Hematopoietic multipotent progenitor cell treated with erythropoietin and hydrocortisone succinate and interleukin-3 and kit ligand, for 15 days (in vitro differentiated cells): ENCODE measurements at regions not wholly inside any gene's neighbourhood (a gene's known extent, or its start where the extent isn't known, plus 50 kb on each side); places are given as distances from the start of the nearest gene placed in this dataset.
"Not testable (repeated sequence)": the region's sequence is repeated elsewhere in the genome, so short reads cannot be mapped to it uniquely, and the experiment has no call there.

Experiments used
- DNase-seq: peaks from one replicate; pipeline ENCODE4 v3.0.0-alpha.2; 2015; ENCODE audit warnings: low spot score

GRCh38 chr4:148868191-148868590, 426.0 kb upstream of the NR3C2 start:
- DNase-seq, result no peak

GRCh38 chr4:148866666-148867065, 424.5 kb upstream of the NR3C2 start:
- DNase-seq, result no peak

DNA sequence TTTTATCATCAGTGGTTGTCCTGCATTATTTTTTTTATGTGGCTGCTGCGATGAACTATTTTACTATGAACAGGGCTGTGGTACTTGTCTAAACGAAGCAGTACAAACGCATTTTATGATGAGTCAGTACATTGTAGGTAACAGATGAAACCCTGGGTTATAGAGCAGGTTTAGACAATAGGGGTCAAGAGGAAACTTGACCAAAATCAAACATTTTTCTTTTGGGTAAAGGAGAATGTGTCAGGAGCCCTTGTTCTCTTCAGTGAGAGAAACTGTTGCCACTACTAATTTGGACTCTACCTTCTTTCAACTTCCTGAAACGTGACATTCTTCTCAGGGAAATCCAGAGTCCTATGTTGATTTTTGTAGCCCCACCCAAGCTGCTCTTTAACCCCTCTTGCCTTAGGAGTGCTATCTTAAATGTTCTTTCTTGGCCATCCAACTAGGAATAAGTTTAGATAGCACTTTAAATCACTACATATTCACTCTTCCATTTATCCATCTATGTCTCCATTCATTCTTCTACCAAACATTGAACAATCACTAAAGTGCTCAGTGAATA, 415.8 kb upstream of the NR3C2 start:
- DNase-seq, result no peak

- DNase-seq, result no peak
These were observed 415.2 kb upstream of the NR3C2 start for GRCh38 chr4:148857239-148857972.

- no peak for DNase-seq
These were observed 412.0 kb upstream of the NR3C2 start for GRCh38 chr4:148854203-148854602.

- DNase-seq, result no peak
These were observed 410.0 kb upstream of the NR3C2 start for GRCh38 chr4:148852092-148852699.

- no peak for DNase-seq
These were observed 408.2 kb upstream of the NR3C2 start for GRCh38 chr4:148850257-148850995.

- no peak for DNase-seq
These were observed 407.4 kb upstream of the NR3C2 start for GRCh38 chr4:148849581-148849980.

DNA sequence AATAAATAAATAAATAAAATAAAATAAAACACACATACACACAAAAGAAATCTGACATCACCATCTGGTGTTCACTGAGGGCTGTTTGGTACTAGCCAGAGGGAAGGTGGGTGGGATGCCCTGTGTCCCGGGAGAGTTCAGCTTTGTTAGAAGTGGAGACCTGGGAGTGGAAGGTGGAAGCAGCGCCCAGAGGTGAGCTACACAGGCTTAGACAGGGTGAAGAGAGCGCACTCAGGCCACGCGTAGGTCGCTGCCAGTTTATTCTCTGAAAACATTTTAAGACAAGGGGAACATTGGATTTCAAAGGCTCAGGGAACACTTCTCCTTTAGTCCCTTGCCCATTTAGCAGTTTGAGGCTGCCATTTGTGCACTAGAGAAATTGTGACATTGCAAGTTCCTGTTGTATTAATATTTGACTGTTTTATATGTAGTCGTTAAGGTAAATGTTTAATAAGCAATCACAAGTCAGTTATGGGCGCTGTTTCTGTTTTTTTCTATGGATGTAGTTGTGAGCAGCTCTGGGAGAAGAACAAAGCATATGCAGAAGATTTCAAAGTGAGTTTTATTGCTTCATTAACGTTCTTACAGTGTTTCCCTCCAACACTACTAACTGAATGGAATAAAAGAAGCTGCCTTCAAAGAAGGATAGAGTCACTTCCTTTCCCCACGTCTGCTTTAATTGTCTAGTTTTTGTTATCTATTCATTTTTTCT, 405.5 kb upstream of the NR3C2 start:
- DNase-seq, result no peak

GRCh38 chr4:148845609-148846008, 403.4 kb upstream of the NR3C2 start:
- no peak for DNase-seq

DNA sequence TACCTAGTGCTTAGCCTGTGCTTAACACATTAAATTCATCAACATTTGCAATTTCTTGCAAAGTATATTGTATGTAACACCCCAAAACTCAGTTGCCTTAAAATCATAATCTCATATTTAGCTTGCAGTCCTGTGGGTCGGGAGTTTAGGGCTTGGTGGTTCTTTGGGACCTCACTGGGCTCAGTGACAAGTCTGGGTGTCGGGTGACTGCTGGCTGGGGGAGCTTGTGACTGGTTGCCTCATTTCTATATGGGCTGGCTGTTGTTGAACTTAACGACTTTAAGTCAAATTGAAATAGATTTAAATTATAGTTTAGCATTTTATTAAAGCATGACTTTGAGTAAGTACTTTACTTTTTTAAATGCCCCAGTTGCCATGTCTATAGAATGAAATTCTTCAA, 401.4 kb upstream of the NR3C2 start:
- DNase-seq, result no peak

GRCh38 chr4:148842843-148843242, 400.6 kb upstream of the NR3C2 start:
- no peak for DNase-seq

DNA sequence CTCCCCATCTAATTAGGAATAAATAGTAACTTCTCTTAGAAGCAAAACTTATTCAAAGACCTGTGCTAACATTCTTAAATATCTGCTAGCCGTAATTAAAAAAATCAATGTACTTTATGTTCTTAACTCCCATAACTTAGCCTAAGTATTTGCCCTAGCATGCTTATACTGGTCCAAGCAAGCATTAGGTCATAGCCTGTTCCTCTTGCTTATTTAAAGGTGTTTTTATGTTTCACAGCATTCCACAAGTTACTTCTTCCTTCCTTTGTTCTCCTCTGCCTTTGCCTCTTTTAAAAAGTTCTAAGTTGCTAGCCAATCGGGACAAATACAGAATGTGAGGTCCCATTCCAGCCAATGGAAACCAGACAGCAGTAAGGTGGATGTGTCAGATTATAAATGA, 395.4 kb upstream of the NR3C2 start:
- DNase-seq, result not testable (repeated sequence)

- DNase-seq, result no peak
These were observed 392.8 kb upstream of the NR3C2 start for GRCh38 chr4:148834804-148835631.

- no peak for DNase-seq
These were observed 389.7 kb upstream of the NR3C2 start for GRCh38 chr4:148831945-148832344.

- DNase-seq, result no peak
These were observed 386.1 kb upstream of the NR3C2 start for GRCh38 chr4:148828291-148828690.

DNA sequence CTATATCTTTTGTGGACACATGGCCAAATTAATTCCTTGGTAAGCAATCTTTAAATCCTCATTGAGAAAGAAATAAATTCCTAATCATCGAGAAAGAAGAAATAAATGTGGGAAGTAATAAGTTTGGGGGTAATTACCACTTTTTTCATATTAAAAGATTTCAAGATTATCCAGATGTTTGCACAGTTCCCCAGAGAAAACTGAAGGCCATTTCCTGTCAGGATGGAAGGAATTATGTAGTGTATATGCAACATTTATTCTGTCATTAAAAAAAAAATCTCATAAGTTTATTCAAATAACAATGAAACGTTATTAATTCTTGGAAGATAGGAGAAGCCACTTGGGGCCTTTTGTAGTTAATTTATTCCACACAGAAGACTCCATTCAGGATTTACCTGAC, 385.6 kb upstream of the NR3C2 start:
- DNase-seq, result no peak

- no peak for DNase-seq
These were observed 381.2 kb upstream of the NR3C2 start for GRCh38 chr4:148823419-148823769.

DNA sequence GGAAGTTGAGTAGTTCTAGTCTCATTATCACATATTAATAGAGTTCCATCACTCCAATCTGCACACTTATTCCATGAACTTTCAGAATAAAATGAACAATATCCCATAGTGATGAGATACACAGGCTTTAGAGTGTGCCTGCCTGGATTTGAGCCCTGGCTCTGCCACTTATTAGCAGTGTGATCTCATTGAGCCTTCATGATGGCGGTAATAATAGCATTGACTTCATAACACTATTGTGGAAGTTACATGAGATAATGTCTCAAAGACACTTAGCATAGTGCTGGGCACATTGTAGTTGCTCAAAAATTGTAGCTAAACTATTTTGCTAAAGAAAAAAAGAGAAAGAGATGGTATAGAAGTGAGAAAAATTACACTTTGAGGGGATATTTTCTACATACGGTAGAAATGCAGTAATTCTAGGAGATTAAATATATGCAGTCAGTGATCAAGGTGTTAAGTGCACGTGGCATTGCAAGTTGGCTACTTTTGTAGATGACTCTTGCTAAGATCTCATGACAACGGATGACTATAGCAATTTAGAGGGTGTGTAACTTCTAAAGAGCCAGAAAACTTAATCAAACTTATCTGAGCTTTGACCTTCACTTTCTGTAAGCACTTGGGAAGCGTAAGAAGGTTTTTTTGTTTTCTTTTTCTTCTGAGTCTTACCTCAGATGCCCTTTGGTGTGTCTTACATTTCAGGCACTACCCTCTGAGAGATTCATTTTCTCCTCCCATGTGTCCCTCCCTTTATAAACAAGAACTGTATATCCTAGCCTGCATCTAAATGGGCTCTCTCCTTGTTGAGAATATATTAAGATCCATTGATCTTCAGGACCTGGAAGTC, 380.6 kb upstream of the NR3C2 start:
- DNase-seq, result no peak

DNA sequence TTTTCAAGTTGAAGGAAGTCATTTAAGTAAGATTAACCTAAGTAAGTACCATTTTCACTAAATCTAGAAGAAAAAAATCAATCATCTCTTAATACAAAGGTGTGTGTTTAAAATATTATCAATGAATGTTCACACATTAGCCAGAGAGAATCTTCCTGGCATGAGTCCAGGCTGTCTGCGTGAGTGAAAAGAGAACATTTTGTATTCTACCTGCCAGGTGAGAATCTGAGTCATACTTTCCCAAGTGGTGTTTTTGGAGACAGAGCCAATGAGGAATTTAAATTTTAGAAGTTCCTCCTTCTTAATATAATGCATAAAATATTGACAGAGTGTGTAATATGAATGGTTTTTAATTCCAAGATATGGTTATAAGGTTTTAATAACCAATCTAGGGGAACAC, 371.8 kb upstream of the NR3C2 start:
- DNase-seq, result no peak

DNA sequence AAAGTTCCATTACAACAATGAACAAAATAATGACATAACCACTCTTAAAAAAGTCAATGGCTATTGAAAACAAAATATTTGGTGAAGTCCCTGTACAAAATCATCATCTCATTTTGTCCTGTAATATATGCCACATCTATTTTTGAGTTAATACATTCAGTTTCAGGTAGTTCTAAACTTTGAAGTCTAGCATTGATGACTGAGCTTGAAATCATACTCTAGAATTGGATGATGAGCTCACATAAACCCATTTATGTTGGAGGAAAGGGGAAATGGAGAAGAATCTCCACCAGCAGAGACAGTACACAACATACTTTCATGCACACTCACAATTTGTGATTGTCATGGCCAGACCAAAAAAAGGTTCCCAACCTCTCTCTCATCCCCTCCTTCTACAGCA, 371.1 kb upstream of the NR3C2 start:
- DNase-seq, result no peak
